Fibroblast of pulmonary artery (primary cell): ENCODE measurements at regions not wholly inside any gene's neighbourhood (a gene's known extent, or its start where the extent isn't known, plus 50 kb on each side); places are given as distances from the start of the nearest gene placed in this dataset.

Experiments used
- DNase-seq: peaks from one replicate; pipeline ENCODE4 v3.0.0-alpha.2; 2010; ENCODE audit warnings: low read depth
- H3K4me3 ChIP-seq: replicated peaks from 2 replicates; pipeline ENCODE4 v1.5.1; 2011; ENCODE audit warnings: low read depth, mild to moderate bottlenecking, control low read depth, low read length, moderate library complexity
- CTCF ChIP-seq: IDR thresholded peaks from 2 replicates; pipeline ENCODE4 v1.5.1; 2011; ENCODE audit warnings: mild to moderate bottlenecking, control low read depth, low read length, inconsistent platforms; ENCODE audit errors: missing control alignments

- DNase-seq = peak; percentile 54
- no peak for TF ChIP-seq CTCF
- no peak overlapping the region for H3K4me3 ChIP-seq
Measured at GRCh38 chr3:102165367-102165766, 269.4 kb upstream of the ZPLD1 start.

GRCh38 chr3:102169915-102170479 is 264.8 kb upstream of the ZPLD1 start:
- no peak overlapping the region for H3K4me3 ChIP-seq
- no peak for TF ChIP-seq CTCF
- DNase-seq = no peak

GRCh38 chr3:102170545-102170944 is 264.3 kb upstream of the ZPLD1 start:
- no peak for DNase-seq
- no peak overlapping the region for H3K4me3 ChIP-seq
- TF ChIP-seq CTCF = no peak

GRCh38 chr3:102174312-102174712 is 260.5 kb upstream of the ZPLD1 start:
- no peak for TF ChIP-seq CTCF
- no peak overlapping the region for H3K4me3 ChIP-seq
- DNase-seq = peak; percentile 61

GRCh38 chr3:102174832-102175374 is 259.9 kb upstream of the ZPLD1 start:
- peak; percentile 35 for DNase-seq
- TF ChIP-seq CTCF = no peak
- H3K4me3 ChIP-seq = no peak overlapping the region

GRCh38 chr3:102176333-102177050 is 258.3 kb upstream of the ZPLD1 start:
- peak; percentile 57 for DNase-seq
- no peak for TF ChIP-seq CTCF
- no peak overlapping the region for H3K4me3 ChIP-seq
